ENCODE measurements at regions not wholly inside any gene's neighbourhood (a gene's known extent, or its start where the extent isn't known, plus 50 kb on each side); places are given as distances from the start of the nearest gene placed in this dataset.

DNA sequence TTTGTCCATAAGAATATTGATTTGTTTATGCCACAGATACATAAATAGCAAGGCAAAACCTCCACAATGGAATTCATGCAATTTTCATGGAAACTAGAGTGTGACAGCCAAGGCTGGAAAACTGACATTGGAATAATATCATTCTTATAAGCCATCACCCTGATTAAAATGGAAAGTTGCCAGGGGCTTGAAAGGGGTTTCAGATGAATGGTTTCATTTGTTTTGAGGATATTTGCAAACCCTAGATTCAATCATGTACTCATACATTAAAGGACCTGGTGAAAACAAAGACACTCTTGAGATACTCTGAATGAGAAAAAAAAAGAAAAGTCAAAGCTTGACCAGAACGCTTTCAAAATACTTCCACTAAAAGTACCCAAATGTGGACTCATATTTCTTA is 205.7 kb downstream of the DIO2 start:
- no peak for ATAC-seq
- Mint-ChIP-seq H3K27ac (no peak overlapping the region), H3K9me3 (peaks cover 3 to 17% of the 10 kb centered on the region in 2 donors), H3K36me3 (no peaks in the 10 kb centered on the region)
- DNase-seq (ENCODE audit: low spot score in 2 of 2), result no peak

DNA sequence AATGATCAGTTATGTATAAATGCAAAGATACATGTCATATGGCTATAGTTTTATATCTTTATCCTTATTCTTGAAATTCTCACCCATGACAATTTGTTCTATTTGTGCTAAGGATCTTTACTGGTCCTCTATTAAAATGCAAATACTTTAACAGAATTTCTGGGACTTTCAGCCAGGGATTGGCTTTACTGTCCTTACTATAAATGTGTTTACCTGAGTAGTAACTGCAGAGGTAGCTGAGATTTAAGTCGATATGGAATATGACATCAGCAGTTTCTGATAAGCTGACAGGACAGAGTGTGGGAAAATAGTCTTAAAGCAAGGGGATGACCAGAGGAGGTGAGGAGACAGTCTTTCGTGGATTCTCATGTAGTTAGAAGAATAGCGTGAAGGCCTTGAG is 206.4 kb downstream of the DIO2 start:
- Mint-ChIP-seq H3K36me3 (no peaks in the 10 kb centered on the region), H3K27ac (no peak overlapping the region), H3K9me3 (peaks cover 3 to 17% of the 10 kb centered on the region in 2 donors)
- DNase-seq (ENCODE audit: low spot score in 2 of 2) (no peak), ATAC-seq (no peak)

DNA sequence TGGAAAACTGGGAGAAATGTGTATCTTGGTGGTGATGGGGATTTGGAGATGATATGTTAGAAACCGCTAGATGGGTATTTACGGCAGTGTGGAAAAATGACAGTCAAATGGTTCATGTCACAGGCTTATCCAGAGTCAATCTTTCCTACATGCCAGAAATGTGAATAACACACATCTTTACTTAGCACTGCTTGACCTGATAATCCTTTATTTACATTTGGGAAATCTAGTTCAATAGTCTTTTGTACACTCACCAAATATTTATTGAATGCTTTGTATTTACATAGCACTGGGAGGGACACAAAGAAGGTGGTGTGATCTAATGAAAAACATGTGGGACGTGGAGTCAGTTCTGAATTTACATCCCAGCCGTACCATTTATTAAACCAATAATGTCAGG is 208.2 kb downstream of the DIO2 start:
- no peak for ATAC-seq

DNA sequence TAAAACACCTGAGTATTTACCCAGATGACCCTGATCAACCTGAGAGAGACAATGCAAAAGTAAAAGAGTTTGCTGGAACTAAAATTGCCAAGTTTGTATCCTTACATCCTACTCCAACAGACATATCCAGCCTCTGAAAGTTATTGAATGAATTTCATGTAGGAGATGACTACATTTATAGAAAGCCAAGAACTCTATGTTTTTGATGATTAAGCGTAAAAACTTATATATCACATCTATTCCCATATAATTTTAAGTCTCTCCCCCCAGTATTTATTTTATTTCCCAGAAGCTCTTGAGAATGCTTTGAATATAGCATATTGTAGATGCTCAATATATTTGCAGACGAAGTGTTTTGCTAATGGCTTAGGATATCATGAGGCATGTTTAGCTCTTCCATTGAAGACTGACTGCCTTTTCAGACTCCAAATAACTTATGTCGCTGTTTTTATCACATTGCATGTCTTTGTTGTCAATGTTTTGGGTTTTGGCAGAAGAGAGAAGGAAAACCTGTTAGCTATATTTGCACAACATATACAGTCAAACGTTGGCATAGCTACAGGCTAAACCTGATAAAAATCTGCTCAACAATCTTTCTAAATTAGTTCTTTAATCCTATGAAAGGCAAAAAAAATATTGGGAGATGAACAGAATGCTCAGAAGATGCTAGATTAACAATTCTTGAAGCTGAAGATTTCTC is 213.6 kb downstream of the DIO2 start:
- H3K27ac Mint-ChIP-seq, result no peak overlapping the region
- ATAC-seq (no peak), DNase-seq (ENCODE audit: low spot score in 2 of 2) (no peak)
- H3K9me3 Mint-ChIP-seq, result peaks cover 4 to 6% of the 10 kb centered on the region in 2 donors
- no peaks in the 10 kb centered on the region for H3K36me3 Mint-ChIP-seq

More for the DNA sequence above, 208.2 kb downstream of the DIO2 start:
- Mint-ChIP-seq H3K36me3 (no peaks in the 10 kb centered on the region), H3K9me3 (peaks cover 3 to 13% of the 10 kb centered on the region in 2 donors), H3K27ac (no peak overlapping the region)
- no peak for DNase-seq (ENCODE audit: low spot score in 2 of 2)

DNA sequence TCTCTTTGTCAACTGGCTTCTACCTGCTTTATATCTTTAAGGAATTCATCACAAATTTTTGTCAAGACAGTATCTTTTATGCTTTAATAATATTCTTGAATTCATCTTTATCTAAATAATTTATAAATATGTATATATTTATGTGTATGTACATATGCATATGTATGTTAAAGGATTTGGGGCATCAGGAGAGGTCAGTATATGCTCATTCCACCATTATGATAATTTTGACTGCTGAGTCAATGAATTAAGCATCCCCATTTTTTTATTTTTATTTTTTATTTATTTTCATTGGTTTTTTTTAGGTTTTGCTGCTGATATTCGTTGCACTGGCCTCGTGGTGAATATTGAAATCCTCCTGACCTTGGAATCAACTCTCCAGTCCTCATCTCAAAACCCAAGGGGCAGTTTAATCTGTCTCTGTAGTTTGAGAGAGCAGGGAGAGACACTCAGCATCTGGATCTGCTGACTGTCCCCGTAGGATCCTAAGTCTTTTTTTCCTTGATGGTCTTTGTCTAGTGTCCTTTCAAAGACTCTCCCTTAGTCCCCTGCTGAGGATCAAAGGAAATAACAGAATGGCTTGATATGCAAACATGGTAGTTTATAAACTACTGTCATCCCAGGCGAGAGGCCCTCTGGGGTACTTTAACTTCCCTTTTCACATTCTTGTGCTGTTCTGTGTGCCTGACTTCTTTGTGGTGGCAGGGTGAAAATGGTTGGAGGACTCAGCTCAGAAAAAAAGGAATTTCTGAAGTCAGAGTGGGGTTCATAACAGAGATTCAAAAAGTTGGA is 218.7 kb downstream of the DIO2 start:
- H3K27ac Mint-ChIP-seq, result no peak overlapping the region
- no peaks in the 10 kb centered on the region for H3K36me3 Mint-ChIP-seq
- H3K9me3 Mint-ChIP-seq, result peaks cover 6 to 25% of the 10 kb centered on the region in 2 donors
- ATAC-seq (no peak), DNase-seq (ENCODE audit: low spot score in 2 of 2) (no peak)

GRCh38 chr14:79991866-79992265 is 219.4 kb downstream of the DIO2 start:
- no peak overlapping the region for H3K27ac Mint-ChIP-seq
- ATAC-seq, result no peak
- H3K36me3 Mint-ChIP-seq, result no peaks in the 10 kb centered on the region
- H3K9me3 Mint-ChIP-seq, result peaks cover 6 to 25% of the 10 kb centered on the region in 2 donors
- no peak for DNase-seq (ENCODE audit: low spot score in 2 of 2)

GRCh38 chr14:79989990-79990389 is 221.3 kb downstream of the DIO2 start:
- no peak for ATAC-seq
- DNase-seq (ENCODE audit: low spot score in 2 of 2), result no peak
- no peak overlapping the region for H3K27ac Mint-ChIP-seq
- peaks cover 6 to 24% of the 10 kb centered on the region in 2 donors for H3K9me3 Mint-ChIP-seq
- H3K36me3 Mint-ChIP-seq, result no peaks in the 10 kb centered on the region

GRCh38 chr14:79986251-79986650 is 225.1 kb downstream of the DIO2 start:
- H3K36me3 Mint-ChIP-seq, result no peaks in the 10 kb centered on the region
- no peak for ATAC-seq
- H3K9me3 Mint-ChIP-seq, result peaks cover 13 to 21% of the 10 kb centered on the region in 2 donors
- DNase-seq (ENCODE audit: low spot score in 2 of 2), result no peak
- H3K27ac Mint-ChIP-seq, result no peak overlapping the region

- Mint-ChIP-seq H3K27ac (no peak overlapping the region), H3K36me3 (no peaks in the 10 kb centered on the region), H3K9me3 (peaks cover 6 to 10% of the 10 kb centered on the region in 2 donors)
- ATAC-seq (no peak), DNase-seq (ENCODE audit: low spot score in 2 of 2) (no peak)
Measured at GRCh38 chr14:79972230-79972629, 239.1 kb downstream of the DIO2 start.

DNA sequence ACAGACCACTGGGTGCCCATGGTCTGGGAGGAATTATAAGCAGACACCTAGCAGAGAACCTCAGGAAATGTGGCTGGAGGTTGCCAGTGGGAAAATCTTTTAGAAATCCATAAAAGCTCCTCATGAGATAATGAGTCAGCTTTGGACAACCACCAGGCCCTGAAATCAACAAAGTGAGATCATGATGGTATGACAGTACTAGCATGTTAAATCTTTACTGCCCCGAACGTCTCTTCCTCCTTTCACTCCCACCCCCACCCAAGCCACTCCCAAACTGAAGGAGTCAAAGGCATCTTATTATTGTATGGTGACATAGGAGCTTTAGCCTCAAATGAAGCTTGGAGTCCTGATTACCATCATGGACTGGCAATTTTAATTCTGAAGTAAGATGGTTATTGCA is 240.0 kb downstream of the DIO2 start:
- Mint-ChIP-seq H3K27ac (no peak overlapping the region), H3K9me3 (peaks cover 10 to 11% of the 10 kb centered on the region in 2 donors), H3K36me3 (peaks cover 0 to under 1% of the 10 kb centered on the region in 2 donors)
- DNase-seq (ENCODE audit: low spot score in 2 of 2) (no peak), ATAC-seq (no peak)

DNA sequence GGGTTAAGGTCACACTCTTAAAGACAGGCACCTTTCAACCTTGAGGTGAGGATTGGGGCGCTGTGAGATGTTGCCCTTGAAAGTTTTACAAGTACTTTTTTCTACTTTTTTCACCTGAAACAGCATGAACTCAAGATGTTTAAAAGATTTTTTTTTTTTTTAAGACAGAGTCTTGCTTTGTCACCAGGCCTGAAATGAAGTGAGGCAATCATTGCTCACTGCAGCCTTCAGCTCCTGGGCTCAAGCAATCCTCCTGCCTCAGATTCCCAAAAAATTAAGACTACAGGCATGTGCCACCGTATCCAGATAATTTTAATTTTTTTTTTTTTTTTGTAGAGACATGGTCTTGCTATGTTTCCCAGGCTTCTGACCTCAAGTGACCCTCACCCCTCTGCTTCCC is 243.9 kb downstream of the DIO2 start:
- H3K36me3 Mint-ChIP-seq, result peaks cover 0 to 4% of the 10 kb centered on the region in 2 donors
- ATAC-seq, result no peak

DNA sequence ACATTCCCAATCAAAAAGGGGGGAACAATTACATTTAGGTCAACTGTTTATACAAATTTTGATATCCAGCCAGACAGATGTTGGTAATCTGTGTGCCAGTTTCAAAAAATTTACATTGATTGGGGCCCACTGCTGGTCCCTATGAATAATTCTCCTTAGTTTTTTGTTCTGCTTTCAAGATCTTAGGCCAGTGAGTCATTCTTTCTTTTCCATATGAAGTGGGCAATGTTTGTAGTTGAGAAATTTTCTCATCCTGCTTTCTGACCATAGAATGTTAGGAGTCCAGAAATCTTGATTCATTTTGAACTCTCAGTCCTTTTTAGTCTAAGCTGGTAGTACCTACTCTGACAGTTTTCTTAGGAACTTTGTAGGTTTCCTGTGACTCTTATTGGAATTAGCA is 244.3 kb downstream of the DIO2 start:
- ATAC-seq, result no peak
- Mint-ChIP-seq H3K27ac (no peak overlapping the region), H3K9me3 (peaks cover 17 to 24% of the 10 kb centered on the region in 2 donors), H3K36me3 (peaks cover 0 to 4% of the 10 kb centered on the region in 2 donors)
- DNase-seq (ENCODE audit: low spot score in 2 of 2), result no peak

More for the DNA sequence above, 243.9 kb downstream of the DIO2 start:
- H3K27ac Mint-ChIP-seq, result no peak overlapping the region
- peaks cover 12 to 21% of the 10 kb centered on the region in 2 donors for H3K9me3 Mint-ChIP-seq
- DNase-seq (ENCODE audit: low spot score in 2 of 2), result no peak

DNA sequence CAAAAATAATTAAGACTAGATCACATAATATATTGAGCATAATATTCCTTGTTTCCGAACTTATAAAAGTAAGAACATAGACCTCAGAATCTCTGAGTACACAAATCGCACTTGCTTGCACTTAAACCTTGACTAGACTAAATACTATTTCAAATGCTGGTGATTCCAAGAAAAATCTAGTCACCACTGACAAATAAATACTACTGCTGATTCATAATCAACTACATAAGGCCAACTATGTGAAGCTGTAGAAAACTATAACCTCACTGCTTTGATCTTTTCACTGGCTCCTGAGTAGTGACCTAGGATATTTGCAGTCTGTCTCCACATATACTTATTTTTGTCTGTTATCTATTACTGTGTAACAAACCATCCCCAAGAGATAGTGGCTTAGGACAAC is 245.4 kb downstream of the DIO2 start:
- ATAC-seq, result no peak
- peaks cover 17 to 24% of the 10 kb centered on the region in 2 donors for H3K9me3 Mint-ChIP-seq
- no peak for DNase-seq (ENCODE audit: low spot score in 2 of 2)
- H3K27ac Mint-ChIP-seq, result no peak overlapping the region
- peaks cover 0 to 4% of the 10 kb centered on the region in 2 donors for H3K36me3 Mint-ChIP-seq

- DNase-seq (ENCODE audit: low spot score in 2 of 2) (no peak), ATAC-seq (peak in 1 of 2 donors; percentile 32)
- H3K27ac Mint-ChIP-seq, result no peak overlapping the region
- H3K36me3 Mint-ChIP-seq, result peaks cover 0 to 11% of the 10 kb centered on the region in 2 donors
- peaks cover 12 to 37% of the 10 kb centered on the region in 2 donors for H3K9me3 Mint-ChIP-seq
Measured at GRCh38 chr14:79961197-79961596, 250.1 kb downstream of the DIO2 start.

DNA sequence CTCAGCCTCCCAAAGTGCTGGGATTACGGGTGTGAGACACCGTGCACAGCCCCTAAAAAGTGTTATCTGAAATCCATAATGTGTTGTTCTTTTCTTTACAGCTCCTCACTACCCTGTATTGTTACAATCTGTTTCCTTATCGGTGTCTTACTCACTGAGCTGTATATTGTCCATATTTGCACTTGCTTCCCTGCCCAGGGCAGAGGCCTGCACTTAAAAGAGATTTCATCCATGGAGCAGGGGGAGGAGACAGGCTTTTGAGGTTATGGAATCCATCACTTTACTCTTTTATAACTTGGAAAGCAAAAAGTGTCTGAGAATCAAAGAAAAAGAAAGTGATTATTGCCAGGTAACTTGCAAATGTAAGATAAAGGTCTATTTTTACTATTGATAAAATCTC is 251.0 kb downstream of the DIO2 start:
- Mint-ChIP-seq H3K36me3 (peaks cover 0 to 14% of the 10 kb centered on the region in 2 donors), H3K9me3 (peaks cover 12 to 37% of the 10 kb centered on the region in 2 donors), H3K27ac (no peak overlapping the region)
- DNase-seq (ENCODE audit: low spot score in 2 of 2), result no peak
- ATAC-seq, result no peak

- Mint-ChIP-seq H3K36me3 (peaks cover 0 to 24% of the 10 kb centered on the region in 2 donors), H3K9me3 (peaks cover 24 to 48% of the 10 kb centered on the region in 2 donors), H3K27ac (no peak overlapping the region)
- no peak for DNase-seq (ENCODE audit: low spot score in 2 of 2)
- no peak for ATAC-seq
Measured at GRCh38 chr14:79951572-79951971, 259.7 kb downstream of the DIO2 start.

DNA sequence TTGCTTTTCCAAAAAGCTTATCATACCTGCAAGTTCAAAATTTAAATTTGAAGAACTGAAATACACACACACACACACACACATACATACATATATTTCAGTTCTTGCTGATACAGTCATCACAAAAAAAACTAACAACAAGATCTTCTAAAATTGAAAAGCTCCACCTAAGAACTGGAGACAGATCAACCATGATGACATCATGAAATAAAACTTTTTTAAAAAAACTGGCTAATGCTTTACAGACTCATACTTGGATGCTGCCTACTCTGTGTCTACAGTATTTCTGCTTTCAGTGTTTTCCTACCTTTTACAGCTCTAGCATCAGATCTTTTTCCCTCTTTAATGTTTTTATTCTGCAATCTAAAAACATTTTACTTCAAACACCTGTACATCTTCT is 261.4 kb downstream of the DIO2 start:
- H3K9me3 Mint-ChIP-seq, result peaks cover 16 to 38% of the 10 kb centered on the region in 2 donors
- ATAC-seq (no peak), DNase-seq (ENCODE audit: low spot score in 2 of 2) (no peak)
- no peak overlapping the region for H3K27ac Mint-ChIP-seq
- peaks cover 0 to 14% of the 10 kb centered on the region in 2 donors for H3K36me3 Mint-ChIP-seq
